BJ (cell line): ENCODE measurements at regions not wholly inside any gene's neighbourhood (a gene's known extent, or its start where the extent isn't known, plus 50 kb on each side); places are given as distances from the start of the nearest gene placed in this dataset.

ENCODE experiments used
- CTCF ChIA-PET: fragments of 350-600 bp; formaldehyde crosslinking; extraction: SDS; loops from one replicate; lab custom pipeline; 2021; ENCODE audit warnings: antibody characterized with exemption, inconsistent platforms; lab: Yijun Ruan, JAX
- POLR2A ChIA-PET: fragments of 300-600 bp; sonication (Branson Sonifier 250); formaldehyde crosslinking; extraction: SDS; loops from one replicate; lab custom pipeline; 2021; ENCODE audit warnings: antibody characterized with exemption; lab: Charles Lee
- DNase-seq: peaks from one replicate; pipeline ENCODE4 v3.0.0-alpha.2; 2011; ENCODE audit warnings: low read depth
- H3K27me3 ChIP-seq: 2 replicates; pipeline ENCODE4 v1.6.0; 2011; ENCODE audit warnings: low read length; ENCODE audit not compliant: control insufficient read depth, insufficient read depth
- H3K36me3 ChIP-seq: 2 replicates; pipeline ENCODE4 v1.5.1; 2011; ENCODE audit warnings: low read length; ENCODE audit not compliant: control insufficient read depth, insufficient read depth
- H3K4me3 ChIP-seq: 2 replicates; pipeline ENCODE4 v1.5.1; 2011; ENCODE audit warnings: low read depth, mild to moderate bottlenecking, control low read depth, low read length
- TF ChIP-seq, protein P1 (sequence below): IDR thresholded peaks from 2 replicates; pipeline ENCODE4 v1.5.1; 2011; ENCODE audit warnings: low read depth, mild to moderate bottlenecking, control low read depth, inconsistent platforms, low read length, moderate library complexity; ENCODE audit not compliant: insufficient read depth

GRCh38 chr4:19927381-19927780, 324.3 kb upstream of the SLIT2 start:
- POLR2A ChIA-PET = no interaction called here
- Histone ChIP-seq H3K4me3 (no peak overlapping the region), H3K36me3 (no peaks in the 10 kb centered on the region), H3K27me3 (no peaks in the 10 kb centered on the region)
- no peak for DNase-seq
- TF ChIP-seq, protein P1, sequence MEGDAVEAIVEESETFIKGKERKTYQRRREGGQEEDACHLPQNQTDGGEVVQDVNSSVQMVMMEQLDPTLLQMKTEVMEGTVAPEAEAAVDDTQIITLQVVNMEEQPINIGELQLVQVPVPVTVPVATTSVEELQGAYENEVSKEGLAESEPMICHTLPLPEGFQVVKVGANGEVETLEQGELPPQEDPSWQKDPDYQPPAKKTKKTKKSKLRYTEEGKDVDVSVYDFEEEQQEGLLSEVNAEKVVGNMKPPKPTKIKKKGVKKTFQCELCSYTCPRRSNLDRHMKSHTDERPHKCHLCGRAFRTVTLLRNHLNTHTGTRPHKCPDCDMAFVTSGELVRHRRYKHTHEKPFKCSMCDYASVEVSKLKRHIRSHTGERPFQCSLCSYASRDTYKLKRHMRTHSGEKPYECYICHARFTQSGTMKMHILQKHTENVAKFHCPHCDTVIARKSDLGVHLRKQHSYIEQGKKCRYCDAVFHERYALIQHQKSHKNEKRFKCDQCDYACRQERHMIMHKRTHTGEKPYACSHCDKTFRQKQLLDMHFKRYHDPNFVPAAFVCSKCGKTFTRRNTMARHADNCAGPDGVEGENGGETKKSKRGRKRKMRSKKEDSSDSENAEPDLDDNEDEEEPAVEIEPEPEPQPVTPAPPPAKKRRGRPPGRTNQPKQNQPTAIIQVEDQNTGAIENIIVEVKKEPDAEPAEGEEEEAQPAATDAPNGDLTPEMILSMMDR = no peak
- CTCF ChIA-PET = no interaction called here

DNA sequence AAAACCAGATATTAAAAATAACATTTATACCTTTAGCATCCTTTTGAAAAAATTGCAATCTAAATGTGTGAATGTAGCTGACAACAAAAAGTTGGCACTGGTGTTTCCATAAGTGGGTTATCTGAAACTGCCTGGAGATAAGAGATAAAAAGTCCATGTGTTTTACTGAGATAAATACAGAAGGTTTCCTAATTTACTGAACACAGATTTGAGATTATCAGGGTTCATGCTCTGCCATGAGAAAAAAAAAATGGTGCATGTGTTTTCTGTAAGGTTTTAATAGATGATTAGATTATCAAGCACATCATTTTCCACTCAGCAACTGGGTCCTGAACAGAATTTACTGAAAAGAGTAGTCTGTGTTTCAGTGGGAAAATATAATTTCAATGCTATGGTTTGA, 326.2 kb upstream of the SLIT2 start:
- TF ChIP-seq, protein P1 = no peak

GRCh38 chr4:19924761-19925160, 326.9 kb upstream of the SLIT2 start:
- Histone ChIP-seq H3K4me3 (no peak overlapping the region), H3K27me3 (no peaks in the 10 kb centered on the region), H3K36me3 (no peaks in the 10 kb centered on the region)
- POLR2A ChIA-PET = no interaction called here
- TF ChIP-seq, protein P1 = no peak
- no peak for DNase-seq
- CTCF ChIA-PET = no interaction called here

More for the DNA sequence above, 326.2 kb upstream of the SLIT2 start:
- DNase-seq = no peak
- ChIA-PET POLR2A (no interaction called here), CTCF (no interaction called here)
- Histone ChIP-seq H3K36me3 (no peaks in the 10 kb centered on the region), H3K27me3 (no peaks in the 10 kb centered on the region), H3K4me3 (no peak overlapping the region)

DNA sequence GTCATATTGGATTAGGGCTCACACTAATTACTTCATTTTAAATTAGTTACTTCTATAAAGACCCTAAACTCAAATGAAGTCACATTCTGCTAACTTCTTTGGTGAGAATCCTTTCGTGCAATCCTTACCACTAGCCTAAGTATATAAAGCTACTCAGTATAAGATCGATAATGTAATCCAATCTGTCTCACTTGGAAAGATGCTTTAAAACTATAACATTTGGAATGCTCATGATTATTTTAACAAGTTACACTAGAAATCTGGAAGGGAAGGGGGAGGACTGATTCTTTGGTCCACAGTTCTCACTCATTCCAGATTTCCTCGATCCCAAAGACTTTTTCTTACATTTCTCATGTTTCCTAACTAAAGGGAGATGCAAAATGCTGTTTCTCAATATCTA, 336.4 kb upstream of the SLIT2 start:
- TF ChIP-seq, protein P1 = no peak
- Histone ChIP-seq H3K36me3 (no peaks in the 10 kb centered on the region), H3K27me3 (no peaks in the 10 kb centered on the region), H3K4me3 (no peak overlapping the region)
- no peak for DNase-seq
- ChIA-PET CTCF (no interaction called here), POLR2A (no interaction called here)

DNA sequence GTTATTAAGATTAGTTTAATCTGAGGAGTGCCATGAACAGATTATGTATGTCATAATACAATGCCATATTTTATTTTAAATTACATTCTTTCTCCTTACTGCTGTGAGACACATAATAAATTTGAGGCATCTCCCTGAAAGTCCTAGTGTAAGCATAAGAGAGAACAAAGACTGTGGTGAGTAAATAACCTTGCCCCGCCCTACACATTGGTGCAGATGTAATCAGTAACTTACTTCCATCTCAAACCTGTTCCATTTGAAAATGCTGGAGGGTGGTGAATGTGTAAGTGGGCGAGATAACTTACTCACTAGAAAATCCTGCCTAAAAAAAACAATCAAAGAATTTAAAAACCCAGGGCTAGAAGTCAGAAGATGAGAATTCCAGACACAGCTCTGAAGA, 338.1 kb upstream of the SLIT2 start:
- no peak for DNase-seq
- TF ChIP-seq, protein P1 = no peak
- no peaks in the 10 kb centered on the region for H3K27me3 ChIP-seq
- ChIA-PET CTCF (no interaction called here), POLR2A (no interaction called here)
- no peaks in the 10 kb centered on the region for H3K36me3 ChIP-seq
- no peak overlapping the region for H3K4me3 ChIP-seq
